Erythroblast (primary cell): ENCODE measurements at regions not wholly inside any gene's neighbourhood (a gene's known extent, or its start where the extent isn't known, plus 50 kb on each side); places are given as distances from the start of the nearest gene placed in this dataset.

Source experiments
- GATA1 ChIP-seq: IDR thresholded peaks from 2 replicates; pipeline ENCODE4 v1.6.1; 2011; ENCODE audit warnings: low read depth, mild to moderate bottlenecking, control low read depth, low read length, moderate library complexity
- POLR2A ChIP-seq: IDR thresholded peaks from 2 replicates; pipeline ENCODE4 v1.6.1; 2011; ENCODE audit warnings: mild to moderate bottlenecking, low read length

DNA sequence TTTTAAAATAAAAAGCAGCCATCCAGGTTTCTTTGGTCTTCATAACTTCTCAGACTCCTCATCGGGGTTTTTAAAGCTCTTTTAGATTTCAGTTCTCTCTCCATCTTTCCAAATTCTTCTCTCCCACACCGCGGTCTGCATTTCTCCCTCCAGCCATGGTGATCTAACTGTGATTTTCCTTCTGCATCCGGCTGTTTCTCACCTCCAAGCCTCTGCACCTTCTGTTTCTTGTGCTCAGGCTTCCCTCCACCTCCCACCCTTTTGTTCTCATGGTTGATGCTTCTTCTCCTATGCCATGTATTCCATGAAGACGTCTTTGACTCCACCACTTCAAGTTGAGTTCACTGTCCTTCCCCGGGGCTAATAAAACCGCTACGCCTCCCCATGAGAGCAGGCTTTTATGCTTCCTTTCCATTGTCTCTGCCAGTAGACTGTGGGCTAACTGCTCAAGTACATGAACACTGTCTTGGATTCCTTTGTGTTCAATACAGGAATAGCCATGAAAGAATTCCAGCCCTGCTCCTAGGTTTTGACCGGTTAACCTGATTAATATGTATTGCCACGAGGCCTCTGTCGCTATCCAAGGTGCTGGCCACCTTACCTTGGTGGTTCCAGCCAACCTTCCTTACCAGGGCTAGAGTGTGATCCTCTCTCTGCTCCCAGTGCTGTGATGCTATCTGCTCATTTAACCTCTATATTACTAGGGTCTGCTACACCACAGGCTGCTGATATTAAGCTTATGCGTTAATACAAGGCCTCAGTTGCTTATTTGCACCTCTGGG is 625.1 kb downstream of the HS3ST4 start:
- TF ChIP-seq POLR2A (no peak), GATA1 (no peak)
